CD14-positive monocyte (primary cell): ENCODE measurements at regions not wholly inside any gene's neighbourhood (a gene's known extent, or its start where the extent isn't known, plus 50 kb on each side); places are given as distances from the start of the nearest gene placed in this dataset.

ENCODE experiments used
- DNase-seq, 3 donors: peaks; one replicate each; pipeline ENCODE4 v3.0.0-alpha.2; 2011 to 2022
- H2AFZ ChIP-seq: 2 replicates; pipeline ENCODE4 v1.6.0; 2012; ENCODE audit warnings: mild to moderate bottlenecking, low read depth, low read length, inconsistent platforms; ENCODE audit not compliant: insufficient read depth, poor library complexity, severe bottlenecking
- H3K27ac ChIP-seq, 2 donors: 1 replicate in 1 of 2; 2 replicates in 1 of 2; pipeline ENCODE4 v1.5.1; 2012 to 2013; ENCODE audit warnings: low read length in 2 of 2, control low read depth in 1 of 2, inconsistent platforms in 1 of 2, low read depth in 1 of 2, mild to moderate bottlenecking in 1 of 2
- H3K27me3 ChIP-seq, 2 donors: one replicate each; pipeline versions ENCODE4 v1.6.0 to v1.6.1; 2011 to 2013; ENCODE audit warnings: low read length in 2 of 2; ENCODE audit not compliant: control insufficient read depth in 2 of 2, insufficient read depth in 2 of 2
- H3K36me3 ChIP-seq, 2 donors: replicated peaks in 1 of 2; 1 replicate in 1 of 2; 2 replicates in 1 of 2; pipeline versions ENCODE4 v1.5.1 to v1.6.1; 2012 to 2013; ENCODE audit warnings: low read length in 2 of 2, control low read depth in 1 of 2, inconsistent platforms in 1 of 2, mild to moderate bottlenecking in 1 of 2; ENCODE audit not compliant: insufficient read depth in 2 of 2, control insufficient read depth in 1 of 2
- H3K4me1 ChIP-seq, 2 donors: 1 replicate in 1 of 2; 2 replicates in 1 of 2; pipeline versions ENCODE4 v1.5.1 to v1.6.1; 2012 to 2013; ENCODE audit warnings: low read length in 2 of 2, control low read depth in 1 of 2, inconsistent platforms in 1 of 2, mild to moderate bottlenecking in 1 of 2, moderate library complexity in 1 of 2; ENCODE audit not compliant: insufficient read depth in 2 of 2, control insufficient read depth in 1 of 2
- H3K4me2 ChIP-seq: replicated peaks from 2 replicates; pipeline ENCODE3; 2012; ENCODE audit warnings: low read length, moderate library complexity, mild to moderate bottlenecking; ENCODE audit not compliant: poor library complexity, severe bottlenecking; ENCODE audit errors: extremely low read depth
- H3K4me3 ChIP-seq, 3 experiments: fragments of 200-600 bp in 1 of 3; sonication (generic) in 1 of 3; replicated peaks in 1 of 3; 1 replicate in 2 of 3; 2 replicates in 1 of 3; pipeline ENCODE4 v1.5.1; 2011 to 2013; ENCODE audit warnings: low read length in 3 of 3, mild to moderate bottlenecking in 3 of 3, control low read depth in 2 of 3, low read depth in 2 of 3, inconsistent platforms in 1 of 3, moderate library complexity in 1 of 3
- H3K79me2 ChIP-seq: 2 replicates; pipeline ENCODE4 v1.6.0; 2012; ENCODE audit warnings: mild to moderate bottlenecking, control low read depth, inconsistent platforms, low read length, moderate library complexity; ENCODE audit not compliant: insufficient read depth
- H3K9ac ChIP-seq: 2 replicates; pipeline ENCODE4 v1.6.0; 2017; ENCODE audit warnings: low read length, mild to moderate bottlenecking; ENCODE audit not compliant: insufficient read depth, poor library complexity, severe bottlenecking
- H3K9me3 ChIP-seq, 2 donors: replicated peaks in 1 of 2; 1 replicate in 1 of 2; 2 replicates in 1 of 2; pipeline versions ENCODE4 v1.5.1 to v1.6.1; 2012 to 2013; ENCODE audit warnings: low read length in 2 of 2, control low read depth in 1 of 2; ENCODE audit not compliant: control insufficient read depth in 1 of 2, insufficient read depth in 1 of 2
- H4K20me1 ChIP-seq: 2 replicates; pipeline ENCODE4 v1.6.0; 2012; ENCODE audit warnings: mild to moderate bottlenecking, low read length, control low read depth, moderate library complexity; ENCODE audit not compliant: insufficient read depth
- H3K27ac Mint-ChIP-seq, 7 donors: one replicate each; pipeline ENCODE4 v1.8.0; 2020; ENCODE audit warnings: mild to moderate bottlenecking in 7 of 7, mixed read lengths in 7 of 7, moderate library complexity in 6 of 7, inconsistent platforms in 2 of 7
- H3K27me3 Mint-ChIP-seq, 3 donors: one replicate each; pipeline ENCODE4 v1.8.0; 2021 to 2022; ENCODE audit warnings: low read depth in 3 of 3, mild to moderate bottlenecking in 3 of 3, mixed read lengths in 3 of 3, moderate library complexity in 3 of 3, inconsistent platforms in 1 of 3
- H3K36me3 Mint-ChIP-seq, 2 donors: one replicate each; pipeline ENCODE4 v1.8.0; 2020; ENCODE audit warnings: mixed read lengths in 2 of 2, inconsistent platforms in 1 of 2, mild to moderate bottlenecking in 1 of 2
- H3K4me1 Mint-ChIP-seq: one replicate; pipeline ENCODE4 v1.8.0; 2020; ENCODE audit warnings: mild to moderate bottlenecking, mixed read lengths
- H3K4me3 Mint-ChIP-seq, 2 donors: one replicate each; pipeline ENCODE4 v1.8.0; 2020; ENCODE audit warnings: mild to moderate bottlenecking in 2 of 2, mixed read lengths in 2 of 2, moderate library complexity in 1 of 2
- H3K9me3 Mint-ChIP-seq, 7 donors: one replicate each; pipeline ENCODE4 v1.8.0; 2020 to 2022; ENCODE audit warnings: mixed read lengths in 7 of 7, mild to moderate bottlenecking in 6 of 7, moderate library complexity in 6 of 7, inconsistent platforms in 2 of 7
- WGBS: methylation state at CpG from one replicate; pipeline ENCODE4 v1.1.5; 2013; ENCODE audit warnings: missing lambda C conversion rate; ENCODE audit not compliant: insufficient coverage; 5-methylcytosine and 5-hydroxymethylcytosine counted together
- intact Hi-C, 2 donors: fragments of 100-400 bp; cut with micrococcal nuclease; formaldehyde crosslinking; loops; one replicate each; pipeline versions ENCODE4 v1.15.0 to v1.15.1; 2023
- TF ChIP-seq, protein P1 (sequence below): fragments of 200-600 bp; IDR thresholded peaks from one replicate; pipeline ENCODE4 v1.8.0; 2022; ENCODE audit warnings: antibody characterized with exemption, mild to moderate bottlenecking

DNA sequence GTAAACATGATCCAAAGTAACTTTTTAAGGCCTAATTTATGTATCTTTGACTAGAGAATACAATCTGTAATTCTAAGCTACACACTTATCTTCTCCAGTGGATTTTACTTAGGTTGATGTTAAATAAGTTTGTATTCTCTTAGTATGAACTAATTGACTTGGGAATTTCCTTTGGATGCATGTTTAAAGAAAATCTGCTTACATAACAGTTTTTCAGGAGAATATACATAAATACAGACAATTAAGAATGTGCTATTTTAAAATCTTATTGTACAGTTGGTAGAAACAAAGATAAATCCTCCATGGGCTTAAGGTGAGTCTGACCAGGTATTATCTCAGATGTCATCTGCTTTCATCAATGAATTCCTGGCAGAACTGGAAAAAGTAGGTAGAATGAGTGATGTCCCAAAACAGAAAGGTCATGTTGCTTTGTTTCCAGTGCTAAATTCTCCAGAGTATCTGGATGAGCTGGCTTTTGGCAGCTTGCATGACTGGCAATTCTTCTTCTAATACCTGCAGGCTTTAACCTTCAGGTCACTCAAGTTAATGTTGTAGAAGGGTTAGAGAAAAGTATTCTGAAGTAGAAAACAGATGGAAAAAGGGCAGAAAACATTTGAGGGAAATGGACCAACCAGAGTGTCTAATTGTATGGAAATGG, 150.6 kb downstream of the MACIR start:
- no peaks in the 10 kb centered on the region for H3K9me3 ChIP-seq
- H3K27me3 Mint-ChIP-seq, result peaks cover 0 to under 1% (median 0%) of the 10 kb centered on the region in 3 donors
- peaks cover 5% of the 10 kb centered on the region for H3K4me1 Mint-ChIP-seq
- peaks cover 0 to 2% (median 0%) of the 10 kb centered on the region in 7 donors for H3K9me3 Mint-ChIP-seq
- no peaks in the 10 kb centered on the region for H3K36me3 Mint-ChIP-seq
- no peak overlapping the region for H2AFZ ChIP-seq
- no peak overlapping the region for H3K27ac Mint-ChIP-seq
- no peak for DNase-seq
- no peaks in the 10 kb centered on the region for H3K36me3 ChIP-seq
- H3K4me3 ChIP-seq, result no peak overlapping the region
- TF ChIP-seq, protein P1, sequence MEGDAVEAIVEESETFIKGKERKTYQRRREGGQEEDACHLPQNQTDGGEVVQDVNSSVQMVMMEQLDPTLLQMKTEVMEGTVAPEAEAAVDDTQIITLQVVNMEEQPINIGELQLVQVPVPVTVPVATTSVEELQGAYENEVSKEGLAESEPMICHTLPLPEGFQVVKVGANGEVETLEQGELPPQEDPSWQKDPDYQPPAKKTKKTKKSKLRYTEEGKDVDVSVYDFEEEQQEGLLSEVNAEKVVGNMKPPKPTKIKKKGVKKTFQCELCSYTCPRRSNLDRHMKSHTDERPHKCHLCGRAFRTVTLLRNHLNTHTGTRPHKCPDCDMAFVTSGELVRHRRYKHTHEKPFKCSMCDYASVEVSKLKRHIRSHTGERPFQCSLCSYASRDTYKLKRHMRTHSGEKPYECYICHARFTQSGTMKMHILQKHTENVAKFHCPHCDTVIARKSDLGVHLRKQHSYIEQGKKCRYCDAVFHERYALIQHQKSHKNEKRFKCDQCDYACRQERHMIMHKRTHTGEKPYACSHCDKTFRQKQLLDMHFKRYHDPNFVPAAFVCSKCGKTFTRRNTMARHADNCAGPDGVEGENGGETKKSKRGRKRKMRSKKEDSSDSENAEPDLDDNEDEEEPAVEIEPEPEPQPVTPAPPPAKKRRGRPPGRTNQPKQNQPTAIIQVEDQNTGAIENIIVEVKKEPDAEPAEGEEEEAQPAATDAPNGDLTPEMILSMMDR, result no peak
- H3K4me1 ChIP-seq, result no peaks in the 10 kb centered on the region
- no peaks in the 10 kb centered on the region for H3K79me2 ChIP-seq
- no peaks in the 10 kb centered on the region for H4K20me1 ChIP-seq
- H3K27ac ChIP-seq, result no peak overlapping the region
- H3K4me3 Mint-ChIP-seq, result no peak overlapping the region
- H3K9ac ChIP-seq, result no peak overlapping the region
- intact Hi-C loops, result no loop called here
- H3K4me2 ChIP-seq, result no peak overlapping the region
- H3K27me3 ChIP-seq, result no peaks in the 10 kb centered on the region

DNA sequence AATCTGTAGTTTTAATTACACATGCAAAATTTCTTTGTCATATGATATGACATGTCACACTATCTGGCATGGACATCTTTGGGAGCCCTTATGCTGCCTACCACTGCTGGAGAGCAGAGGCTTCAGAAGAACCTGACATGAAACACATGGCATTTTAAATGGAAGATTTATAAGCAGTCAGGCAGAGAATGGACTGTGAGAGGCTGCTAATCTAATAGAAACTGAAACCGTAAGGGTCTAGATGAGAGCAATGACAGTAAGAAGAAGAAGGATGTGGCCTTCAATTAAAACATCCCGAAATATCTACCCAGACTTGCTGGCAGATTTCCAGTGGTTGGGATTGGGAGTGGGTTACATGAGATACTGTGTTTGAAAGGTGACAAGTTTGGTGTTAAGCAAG, 149.8 kb downstream of the MACIR start:
- no peaks in the 10 kb centered on the region for H3K27me3 ChIP-seq
- peaks cover 5% of the 10 kb centered on the region for H3K4me1 Mint-ChIP-seq
- peaks cover 0 to 2% (median 0%) of the 10 kb centered on the region in 7 donors for H3K9me3 Mint-ChIP-seq
- no peaks in the 10 kb centered on the region for H4K20me1 ChIP-seq
- no peaks in the 10 kb centered on the region for H3K36me3 ChIP-seq
- no peak for DNase-seq
- H3K79me2 ChIP-seq, result no peaks in the 10 kb centered on the region
- H3K4me2 ChIP-seq, result no peak overlapping the region
- H2AFZ ChIP-seq, result no peak overlapping the region
- no peak overlapping the region for H3K9ac ChIP-seq
- no peaks in the 10 kb centered on the region for H3K36me3 Mint-ChIP-seq
- no peak overlapping the region for H3K27ac Mint-ChIP-seq
- H3K9me3 ChIP-seq, result no peaks in the 10 kb centered on the region
- TF ChIP-seq, protein P1, result no peak
- no CpG with 5 or more reads among the region's 2 CpGs for WGBS
- no peak overlapping the region for H3K27ac ChIP-seq
- intact Hi-C loops, result no loop called here
- no peak overlapping the region for H3K4me3 Mint-ChIP-seq
- H3K4me3 ChIP-seq, result no peak overlapping the region
- peaks cover 0 to 1% (median 0%) of the 10 kb centered on the region in 3 donors for H3K27me3 Mint-ChIP-seq
- H3K4me1 ChIP-seq, result no peaks in the 10 kb centered on the region
